ENCODE measurements at regions not wholly inside any gene's neighbourhood (a gene's known extent, or its start where the extent isn't known, plus 50 kb on each side); places are given as distances from the start of the nearest gene placed in this dataset.

DNA sequence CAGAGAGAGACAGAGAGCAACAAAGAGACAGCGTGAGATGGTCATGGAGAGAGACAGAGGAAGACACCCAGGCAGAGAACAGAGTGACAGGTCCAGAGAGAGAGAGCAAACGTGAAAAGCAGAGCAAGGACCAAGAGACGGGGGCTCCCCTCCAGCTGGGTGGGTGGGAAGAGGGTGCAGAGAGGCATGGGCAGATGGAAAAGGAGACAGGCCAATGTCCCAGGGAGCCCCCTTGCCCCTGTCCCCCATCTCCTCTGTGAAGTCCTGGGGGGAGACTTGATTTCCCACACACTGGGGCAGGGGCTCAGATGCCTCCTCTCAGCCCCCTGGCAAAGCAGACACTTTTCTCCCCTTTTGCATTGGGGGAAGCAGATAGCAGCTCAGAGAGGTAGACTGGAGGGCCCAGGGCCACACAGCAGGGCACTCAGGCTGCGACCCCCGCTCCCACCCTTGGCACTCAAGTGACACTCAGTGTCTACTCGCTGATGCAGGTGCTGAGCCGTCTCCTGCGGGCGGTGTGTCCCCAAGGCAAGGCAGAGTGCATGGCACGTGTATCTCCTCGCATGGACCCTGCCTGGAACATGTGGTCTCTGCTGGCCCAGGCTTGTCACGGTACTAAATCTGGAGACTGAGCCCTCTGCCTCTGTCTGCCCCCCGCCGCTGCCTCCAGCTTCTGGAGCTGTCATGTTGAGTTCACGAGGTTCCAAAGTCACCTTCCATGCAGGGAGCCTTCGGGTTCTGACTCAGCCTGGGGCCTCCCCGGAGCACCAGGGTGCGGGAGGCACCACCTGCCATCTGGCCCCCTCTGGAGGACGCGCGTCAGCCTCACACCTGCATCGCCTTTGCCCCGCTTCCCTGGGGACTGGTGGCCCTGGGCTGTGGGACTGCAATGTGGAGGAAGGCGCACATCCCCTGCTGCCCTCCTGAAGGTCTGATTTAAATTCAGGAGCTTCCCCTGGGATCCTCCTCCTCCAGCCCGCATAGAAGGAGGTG, 215.9 kb upstream of the GSE1 start:
- TF ChIP-seq, protein P1, sequence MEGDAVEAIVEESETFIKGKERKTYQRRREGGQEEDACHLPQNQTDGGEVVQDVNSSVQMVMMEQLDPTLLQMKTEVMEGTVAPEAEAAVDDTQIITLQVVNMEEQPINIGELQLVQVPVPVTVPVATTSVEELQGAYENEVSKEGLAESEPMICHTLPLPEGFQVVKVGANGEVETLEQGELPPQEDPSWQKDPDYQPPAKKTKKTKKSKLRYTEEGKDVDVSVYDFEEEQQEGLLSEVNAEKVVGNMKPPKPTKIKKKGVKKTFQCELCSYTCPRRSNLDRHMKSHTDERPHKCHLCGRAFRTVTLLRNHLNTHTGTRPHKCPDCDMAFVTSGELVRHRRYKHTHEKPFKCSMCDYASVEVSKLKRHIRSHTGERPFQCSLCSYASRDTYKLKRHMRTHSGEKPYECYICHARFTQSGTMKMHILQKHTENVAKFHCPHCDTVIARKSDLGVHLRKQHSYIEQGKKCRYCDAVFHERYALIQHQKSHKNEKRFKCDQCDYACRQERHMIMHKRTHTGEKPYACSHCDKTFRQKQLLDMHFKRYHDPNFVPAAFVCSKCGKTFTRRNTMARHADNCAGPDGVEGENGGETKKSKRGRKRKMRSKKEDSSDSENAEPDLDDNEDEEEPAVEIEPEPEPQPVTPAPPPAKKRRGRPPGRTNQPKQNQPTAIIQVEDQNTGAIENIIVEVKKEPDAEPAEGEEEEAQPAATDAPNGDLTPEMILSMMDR (IDR thresholded peaks at IDR 0.05), result no peak
- TF ChIP-seq POLR2AphosphoS5 (IDR thresholded peaks at IDR 0.05; ENCODE audit: insufficient read depth in 1 of 2, low read depth in 1 of 2), result no peak
- TF ChIP-seq POLR2A (IDR thresholded peaks at IDR 0.05), result no peak

All from vagina (tissue), 2 donors.